ENCODE measurements at regions not wholly inside any gene's neighbourhood (a gene's known extent, or its start where the extent isn't known, plus 50 kb on each side); places are given as distances from the start of the nearest gene placed in this dataset.

- TF ChIP-seq ZBTB21 (CRISPR knock-in tag; IDR thresholded peaks at IDR 0.05; ENCODE audit: borderline replicate concordance) (no peak), FOXJ3 (CRISPR knock-in tag; IDR thresholded peaks at IDR 0.05; ENCODE audit: borderline replicate concordance) (no peak), ATF2 (CRISPR knock-in tag; IDR thresholded peaks at IDR 0.05; ENCODE audit: borderline replicate concordance, low read depth) (no peak), USF2 (CRISPR knock-in tag; IDR thresholded peaks at IDR 0.05) (no peak), CTCF (IDR thresholded peaks at IDR 0.05) (no peak), ZNF138 (CRISPR knock-in tag; conservative IDR thresholded peaks at IDR 0.05) (no peak), JUN (CRISPR knock-in tag; IDR thresholded peaks at IDR 0.05) (no peak), IRF2 (CRISPR knock-in tag; IDR thresholded peaks at IDR 0.05; ENCODE audit: borderline replicate concordance, low read depth) (no peak), E2F4 (CRISPR knock-in tag; IDR thresholded peaks at IDR 0.05; ENCODE audit: borderline replicate concordance, low read depth) (no peak)
Measured at GRCh38 chr5:118353970-118354369, 634.4 kb downstream of the DTWD2 start.
